ENCODE measurements at regions not wholly inside any gene's neighbourhood (a gene's known extent, or its start where the extent isn't known, plus 50 kb on each side); places are given as distances from the start of the nearest gene placed in this dataset.

- TF ChIP-seq CTCF (IDR thresholded peaks at IDR 0.05) (no peak), POLR2A (IDR thresholded peaks at IDR 0.05) (no peak), POLR2AphosphoS5 (IDR thresholded peaks at IDR 0.05) (no peak)
Observed at GRCh38 chr6:47360388-47360787, 50.7 kb upstream of the TNFRSF21 start.

Data from breast epithelium (tissue), 3 donors.